Hematopoietic multipotent progenitor cell treated with erythropoietin and hydrocortisone succinate and interleukin-3 and kit ligand, for 8 days (in vitro differentiated cells): ENCODE measurements at regions not wholly inside any gene's neighbourhood (a gene's known extent, or its start where the extent isn't known, plus 50 kb on each side); places are given as distances from the start of the nearest gene placed in this dataset.

ENCODE experiments used
- DNase-seq: peaks from one replicate; pipeline ENCODE4 v3.0.0-alpha.2; 2015

DNA sequence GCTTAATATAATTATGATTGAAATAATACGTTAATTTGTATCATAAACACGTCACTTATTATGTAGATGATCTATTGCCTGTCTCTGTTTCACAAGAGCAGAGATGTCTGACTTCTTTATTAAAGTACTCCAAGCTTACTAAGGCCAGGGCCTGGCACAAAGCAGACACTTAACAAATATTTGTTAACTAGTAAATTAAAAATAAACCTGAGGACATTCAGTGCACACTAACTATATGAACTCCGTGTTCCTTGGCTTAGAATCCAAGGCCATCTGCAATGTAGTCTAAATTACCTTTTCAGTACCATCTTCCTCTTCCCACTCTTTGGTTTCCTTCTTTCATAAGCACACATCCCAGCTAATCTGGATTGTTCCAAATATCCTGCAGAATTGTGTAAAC, 210.8 kb upstream of the SOX9 start:
- no peak for DNase-seq

DNA sequence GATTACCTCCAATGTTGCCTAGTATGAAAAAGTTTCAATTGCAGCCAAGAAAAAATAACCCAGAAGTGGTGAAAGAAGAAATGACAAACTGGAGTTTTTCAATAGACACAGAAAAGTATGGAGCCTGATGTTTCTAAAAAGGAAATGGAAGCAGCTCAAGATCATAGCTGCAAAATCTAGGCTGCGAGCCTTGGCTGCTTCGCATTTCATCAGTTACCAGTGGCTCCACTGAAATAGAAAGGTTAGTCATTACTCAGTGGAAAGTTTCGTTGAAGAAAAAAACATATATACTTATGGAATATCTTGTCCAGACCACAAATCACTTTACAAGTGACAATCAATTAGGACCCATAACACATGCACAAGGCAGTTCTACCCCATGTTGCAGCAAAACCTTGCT, 206.8 kb upstream of the SOX9 start:
- no peak for DNase-seq

DNA sequence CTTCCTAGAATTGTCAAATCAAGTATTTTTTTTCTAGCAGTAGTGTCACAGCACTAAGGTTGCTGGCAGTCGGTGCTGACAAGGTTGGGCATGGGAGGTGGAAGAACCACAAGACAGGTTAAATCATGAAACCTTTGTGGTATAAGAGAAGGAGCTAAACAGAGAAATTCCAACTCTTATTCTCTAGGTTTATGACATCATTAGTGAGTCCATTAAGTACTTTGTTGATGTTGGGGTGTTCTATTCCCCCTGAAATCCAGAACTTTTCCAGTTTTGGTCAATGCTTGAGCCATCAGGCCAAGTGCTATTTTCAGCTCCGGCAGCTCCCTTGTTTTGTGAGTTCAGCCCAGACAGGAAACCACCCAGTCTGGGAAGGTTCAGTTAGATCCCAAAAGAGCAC, 206.0 kb upstream of the SOX9 start:
- no peak for DNase-seq

DNA sequence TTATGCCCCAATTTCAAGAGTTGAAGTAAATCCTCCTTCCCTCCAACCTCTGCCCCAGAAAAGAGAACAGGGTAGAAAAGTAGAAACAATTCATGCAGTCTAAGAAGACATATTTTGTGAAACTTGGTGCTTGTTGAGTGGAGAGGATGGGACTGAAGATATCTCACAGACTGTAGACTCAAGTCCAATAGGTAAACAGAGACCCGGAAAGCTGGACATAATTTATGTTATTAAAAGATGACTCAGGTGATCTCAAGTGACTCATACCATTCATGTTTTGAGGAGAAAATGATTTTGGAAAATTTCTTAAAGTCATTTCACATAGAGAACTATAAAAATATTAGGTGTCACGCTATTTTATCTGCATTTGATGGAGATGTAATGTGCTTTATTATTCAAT, 203.1 kb upstream of the SOX9 start:
- DNase-seq: no peak

DNA sequence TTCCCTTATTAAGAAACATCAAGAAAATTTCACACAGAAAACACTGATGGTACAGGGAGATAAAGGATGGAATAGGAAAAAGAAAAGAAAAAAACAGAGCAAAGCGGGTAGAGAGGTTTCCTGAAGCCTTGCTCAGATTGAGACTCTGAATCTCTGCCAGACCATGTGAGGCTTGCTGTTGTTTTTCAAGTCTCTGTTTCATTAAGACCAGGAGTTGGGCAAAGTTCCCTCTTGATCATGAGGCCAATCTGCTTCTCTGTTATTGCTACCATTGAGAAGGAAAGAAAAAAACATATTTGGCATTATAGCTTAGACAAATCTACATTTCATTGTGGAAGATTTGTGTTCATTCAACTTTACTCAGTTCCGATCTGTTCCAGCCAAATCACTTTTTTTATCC, 201.6 kb upstream of the SOX9 start:
- DNase-seq: no peak

DNA sequence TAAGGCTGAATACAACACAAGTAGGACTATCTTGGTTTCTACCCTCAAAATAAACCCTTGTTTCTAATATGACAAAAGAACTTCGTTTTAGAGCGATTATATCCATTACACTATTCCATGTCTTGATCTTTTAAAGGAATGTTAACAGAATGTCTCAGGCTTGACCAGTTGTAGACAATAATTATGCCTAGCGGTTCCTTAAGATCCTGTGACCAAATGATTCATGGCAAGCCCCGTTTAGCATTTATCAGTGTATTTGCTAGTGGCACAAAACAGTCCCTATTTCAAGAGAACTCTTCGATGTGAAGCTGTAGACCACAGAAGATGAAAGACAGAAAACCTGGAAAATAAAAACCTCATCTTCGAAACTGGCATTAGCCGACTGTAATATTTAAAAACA, 200.9 kb upstream of the SOX9 start:
- no peak for DNase-seq

DNA sequence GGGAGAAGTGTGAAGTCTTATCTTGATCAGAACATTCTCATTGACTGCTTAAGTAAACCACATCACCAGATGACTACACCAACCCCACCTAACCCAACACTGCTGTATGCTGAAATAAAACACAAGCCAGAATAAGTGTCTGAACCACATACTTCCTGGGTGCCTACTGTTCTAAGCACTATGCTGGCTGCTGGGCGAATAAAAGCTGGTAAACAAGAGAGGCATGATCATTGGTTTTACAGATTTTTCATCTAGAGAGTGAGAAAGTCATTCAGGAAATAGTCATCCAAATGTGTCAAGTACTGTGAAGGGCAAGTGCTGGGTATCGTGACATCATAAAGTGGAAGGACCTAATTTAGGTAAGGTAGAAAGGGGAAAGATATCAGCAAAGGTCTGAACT, 199.0 kb upstream of the SOX9 start:
- DNase-seq: no peak

DNA sequence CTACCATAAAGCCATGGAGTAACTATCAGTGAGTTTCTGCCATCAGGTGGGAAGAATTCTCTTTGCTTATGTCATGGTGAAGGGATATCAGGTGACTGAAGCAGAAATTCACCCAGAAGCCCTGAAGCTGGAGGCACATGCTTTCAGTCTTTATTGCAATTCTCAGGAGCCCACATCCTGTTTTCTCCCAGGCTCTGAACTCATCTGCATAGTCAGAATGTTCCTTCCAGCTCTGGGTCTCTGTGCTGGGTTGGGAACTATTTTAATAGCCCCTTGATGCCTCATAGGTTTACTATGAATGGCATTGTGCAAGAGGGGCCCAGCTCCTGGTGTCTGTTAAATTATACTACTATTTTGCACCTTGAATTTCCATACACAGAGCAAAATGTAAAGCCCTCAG, 198.4 kb upstream of the SOX9 start:
- DNase-seq: no peak

DNA sequence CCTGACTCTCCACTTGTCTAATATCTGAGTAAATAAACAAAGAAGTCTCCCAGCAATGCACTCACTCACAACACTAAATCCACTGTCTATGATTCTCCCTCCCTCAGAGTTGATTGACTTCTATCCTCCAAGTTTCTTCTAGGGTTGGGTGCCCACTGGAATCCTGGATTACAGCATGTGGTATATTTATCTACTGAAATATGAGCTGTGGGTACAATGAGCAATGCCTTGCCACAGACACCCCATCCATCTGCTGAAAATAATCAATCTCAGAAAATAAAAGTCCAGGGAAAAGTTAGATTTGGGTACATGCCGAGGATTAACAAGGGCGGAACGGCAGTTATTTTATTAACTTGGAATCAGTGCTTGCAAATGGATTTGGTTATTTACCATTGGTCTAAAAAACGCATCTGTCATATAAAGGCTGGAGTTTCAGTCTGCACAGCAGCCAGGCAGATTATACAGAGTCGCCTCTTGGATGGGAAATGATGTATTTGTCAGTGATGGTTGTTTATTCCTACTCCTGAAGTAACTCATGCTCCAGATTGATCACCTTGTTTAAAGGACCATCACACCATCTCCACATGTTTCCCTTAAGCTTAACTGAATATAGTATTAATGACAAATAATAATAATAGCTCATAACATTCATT, 193.9 kb upstream of the SOX9 start:
- no peak for DNase-seq

DNA sequence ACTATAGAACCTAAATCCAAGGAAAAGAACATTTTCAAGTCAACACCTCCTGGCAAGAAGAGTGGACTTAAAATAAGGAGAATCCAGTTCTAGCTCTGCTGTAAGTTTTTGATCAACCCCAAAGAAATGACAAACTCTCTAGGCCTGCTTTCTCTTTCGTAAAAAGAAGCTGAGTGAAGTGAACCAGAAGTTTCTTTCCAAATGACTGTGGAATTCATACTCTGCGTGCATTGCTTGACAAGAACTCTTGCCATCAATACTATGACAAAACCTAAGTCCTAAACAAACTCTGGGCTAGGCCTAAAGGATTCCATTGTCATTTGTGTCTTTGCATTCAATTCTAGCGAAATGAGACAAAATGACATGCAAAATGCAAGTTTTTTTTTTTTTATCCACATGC, 187.5 kb upstream of the SOX9 start:
- DNase-seq: no peak

DNA sequence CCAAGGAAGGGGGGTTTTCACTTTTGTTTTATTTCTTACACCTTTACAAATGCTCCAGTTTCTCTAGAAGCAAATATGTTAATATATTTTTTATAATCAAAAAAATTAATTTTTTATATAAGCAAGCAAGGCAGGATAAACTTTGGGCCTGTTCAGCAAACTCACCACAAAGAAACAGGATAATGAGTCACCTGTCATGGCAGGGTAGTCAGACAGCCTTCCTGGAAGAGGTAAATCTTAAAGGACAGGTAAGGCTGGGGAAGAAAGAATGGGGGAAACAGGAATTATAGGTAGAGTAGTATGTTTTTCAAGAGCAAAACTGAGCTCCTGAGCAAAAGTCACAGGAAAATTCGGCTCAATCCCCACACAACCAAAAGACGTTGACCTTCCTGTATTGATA, 186.3 kb upstream of the SOX9 start:
- DNase-seq: no peak

DNA sequence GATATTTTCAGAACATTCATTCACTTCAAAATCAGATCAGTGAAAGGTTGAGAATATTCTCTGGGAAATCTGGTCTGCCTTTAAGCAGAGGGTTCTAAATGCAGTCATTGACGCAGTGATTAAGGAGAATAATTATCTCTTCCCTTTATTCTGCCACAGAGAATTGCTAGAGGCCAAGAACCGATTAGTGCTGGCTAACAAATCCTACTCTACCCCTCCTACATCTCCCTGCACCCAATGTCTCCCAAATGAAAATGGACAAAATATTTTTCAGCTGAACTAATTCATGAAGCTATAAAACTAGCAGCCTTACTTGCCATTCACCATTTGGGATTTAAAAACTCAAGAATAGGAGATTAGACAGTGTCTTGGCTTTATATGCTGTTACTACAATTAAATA, 185.5 kb upstream of the SOX9 start:
- no peak for DNase-seq

DNA sequence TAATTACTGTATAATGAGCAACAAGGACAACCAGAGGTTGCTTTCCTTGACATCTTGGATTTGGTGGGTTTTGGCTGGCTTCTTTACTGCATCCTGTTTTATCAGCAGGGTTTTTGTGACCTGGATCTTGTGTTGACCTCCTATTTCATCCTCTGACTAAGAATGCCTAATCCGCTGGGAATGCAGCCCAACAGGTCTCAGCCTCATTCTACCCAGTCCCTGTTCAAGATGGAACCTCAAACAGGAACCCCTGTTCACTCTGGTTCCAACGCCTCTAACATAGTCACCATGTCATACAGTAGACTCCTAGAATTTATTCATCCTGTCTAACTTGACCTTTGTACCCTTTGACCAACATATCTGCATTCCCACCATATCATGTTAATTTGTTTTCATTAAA, 183.8 kb upstream of the SOX9 start:
- DNase-seq: no peak

DNA sequence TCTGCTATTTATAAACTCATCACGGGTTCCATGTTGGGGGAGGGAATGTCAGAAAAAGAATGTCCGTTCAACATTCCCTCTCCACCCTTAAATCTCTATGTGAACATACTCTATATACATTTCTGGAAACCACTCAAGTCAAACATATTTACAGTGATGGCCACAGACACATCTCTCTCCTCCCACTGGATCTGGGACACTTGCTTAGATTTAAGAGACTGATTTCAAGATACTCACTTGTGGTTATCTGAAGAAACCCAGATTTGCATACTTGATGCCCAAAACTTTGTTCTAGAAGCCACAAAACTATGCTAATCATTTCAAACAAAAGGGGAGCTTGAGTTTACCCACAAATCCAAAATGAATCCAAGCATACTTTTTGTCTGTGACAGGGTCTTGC, 182.9 kb upstream of the SOX9 start:
- DNase-seq: no peak

DNA sequence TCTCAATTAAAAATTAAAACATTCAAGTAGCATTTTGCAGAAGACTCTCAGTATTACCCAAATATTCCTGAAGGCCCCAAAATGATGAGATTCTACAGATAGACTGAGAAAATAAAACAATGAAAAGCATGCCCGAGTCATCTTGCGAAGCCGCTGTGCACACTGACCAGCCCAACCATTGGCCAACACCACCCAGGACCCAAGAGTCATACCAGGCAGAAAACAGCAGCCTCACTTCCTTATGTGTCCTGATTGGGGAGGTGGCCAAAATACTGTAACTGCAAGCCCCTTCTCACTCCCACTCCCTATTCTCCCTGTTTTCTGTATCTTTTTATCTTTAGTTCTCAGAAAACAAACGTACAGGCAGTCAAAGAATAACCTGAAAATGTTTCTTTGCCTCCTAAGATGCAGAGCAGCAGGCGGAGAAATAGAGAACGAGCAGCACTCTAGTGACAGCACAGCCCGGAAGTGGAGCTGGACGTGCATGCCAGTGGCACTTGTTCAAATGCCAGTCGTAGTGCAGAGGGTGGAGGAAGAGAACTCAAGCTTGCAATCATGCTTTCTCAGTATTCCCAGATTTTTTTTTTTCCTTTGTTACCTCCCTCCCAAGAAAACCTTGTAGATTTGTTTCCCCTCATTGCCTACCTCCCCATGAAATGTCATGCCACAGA, 182.3 kb upstream of the SOX9 start:
- DNase-seq: no peak

DNA sequence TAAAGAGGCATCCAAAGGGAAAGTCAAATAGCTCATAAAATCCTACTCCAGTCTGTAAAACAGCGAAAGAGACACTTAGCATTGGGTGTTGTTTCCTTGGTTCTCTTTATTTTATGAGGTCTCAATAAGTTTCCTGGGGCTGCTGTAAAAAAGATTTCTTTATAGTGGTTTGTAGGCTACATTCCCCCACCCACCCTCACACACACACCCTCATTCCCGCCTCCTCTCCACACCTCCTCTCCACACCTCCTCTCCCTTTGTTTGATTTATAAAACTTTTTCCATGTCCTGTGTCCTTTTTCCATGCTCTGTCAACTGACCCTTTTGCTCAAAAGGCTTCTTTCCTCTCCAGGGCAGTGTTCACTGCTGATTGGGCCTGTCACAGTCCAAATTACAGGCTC, 178.9 kb upstream of the SOX9 start:
- DNase-seq: no peak

DNA sequence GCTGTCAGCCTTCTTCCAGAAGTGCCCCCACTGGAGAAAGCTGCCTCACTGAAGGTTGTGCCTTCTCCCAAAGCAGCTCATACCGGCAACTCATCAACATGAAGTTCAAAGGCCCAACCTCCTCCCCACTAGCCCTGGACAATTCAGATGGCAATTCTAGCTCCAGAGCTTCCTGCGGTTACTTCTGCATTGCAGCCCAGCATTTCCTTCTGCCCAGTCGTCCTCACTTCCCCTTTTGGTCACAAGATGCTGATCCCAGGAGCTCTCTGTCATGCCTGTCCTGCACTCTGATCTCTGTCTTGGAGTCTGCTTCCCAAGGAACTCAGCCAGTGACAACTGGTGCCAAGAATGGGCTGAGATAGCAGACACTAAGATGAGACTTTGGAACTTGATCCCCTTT, 178.2 kb upstream of the SOX9 start:
- no peak for DNase-seq

DNA sequence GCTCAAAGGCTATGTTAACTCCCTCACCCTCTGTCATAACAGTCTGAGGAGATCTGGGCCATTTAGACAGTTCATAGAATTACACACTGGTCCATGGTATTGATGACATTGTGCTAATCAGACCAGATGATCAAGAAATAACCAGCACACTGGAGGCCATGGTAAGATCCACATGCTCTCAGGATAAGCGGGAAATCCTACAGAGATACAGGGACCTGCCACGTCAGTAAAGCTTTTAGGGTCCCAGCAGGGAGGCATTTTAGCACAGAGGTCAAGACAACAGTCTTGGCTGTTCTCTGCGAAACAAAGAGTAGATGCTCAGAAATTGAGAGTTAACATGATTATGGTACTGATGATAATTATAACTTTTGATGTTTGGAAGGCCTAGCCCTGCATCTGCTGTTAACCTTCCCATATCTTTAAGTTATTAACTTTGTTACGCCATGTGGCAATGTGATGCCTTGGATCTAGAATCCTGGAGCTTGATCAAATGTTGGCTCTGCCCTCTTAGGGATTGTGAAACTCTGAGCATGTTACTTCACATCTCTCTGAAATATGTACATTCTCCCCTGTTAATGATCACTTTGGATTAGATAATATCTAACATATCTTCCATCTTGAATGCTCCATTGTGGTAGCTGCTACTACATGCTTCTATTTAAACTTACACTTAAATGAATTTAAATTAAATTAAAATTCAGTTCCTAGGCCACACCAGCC, 172.0 kb upstream of the SOX9 start:
- no peak for DNase-seq

DNA sequence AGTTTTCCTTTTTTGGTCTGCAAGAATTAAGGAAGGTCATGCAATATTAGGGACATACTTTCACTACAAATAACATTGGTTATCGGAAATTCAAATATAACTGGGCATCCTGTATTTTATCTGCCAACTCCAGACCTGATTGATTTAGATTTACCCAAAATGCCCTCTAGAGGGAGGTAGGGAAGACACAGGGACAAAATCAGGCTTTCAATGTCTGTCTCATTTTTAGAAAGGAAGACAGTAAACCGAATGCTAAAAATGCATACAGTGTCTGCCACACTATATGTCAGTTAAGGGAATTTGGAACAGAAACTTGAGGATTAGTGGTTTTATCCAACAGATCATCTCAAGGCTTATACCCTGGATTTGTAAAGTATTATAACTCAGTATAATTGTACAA, 161.7 kb upstream of the SOX9 start:
- DNase-seq: no peak

DNA sequence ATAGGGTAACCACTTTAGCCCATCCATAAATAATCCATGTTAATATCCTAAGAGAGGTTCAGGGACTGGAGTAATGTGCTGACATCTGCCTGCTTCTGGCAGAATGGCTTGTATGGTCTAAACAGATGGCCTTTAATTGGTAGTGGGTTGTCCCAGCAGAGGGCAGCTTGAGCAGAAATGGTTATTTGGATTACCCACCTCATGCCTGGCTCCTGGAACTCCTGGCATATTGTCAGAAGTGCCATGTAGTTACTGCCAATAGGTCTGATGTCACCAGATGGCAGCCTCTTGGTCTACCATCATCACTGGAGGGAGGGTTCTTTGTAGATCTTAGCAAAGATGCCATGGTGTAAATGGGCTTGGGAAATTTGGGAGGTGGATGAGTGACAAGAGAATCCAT, 157.5 kb upstream of the SOX9 start:
- no peak for DNase-seq

DNA sequence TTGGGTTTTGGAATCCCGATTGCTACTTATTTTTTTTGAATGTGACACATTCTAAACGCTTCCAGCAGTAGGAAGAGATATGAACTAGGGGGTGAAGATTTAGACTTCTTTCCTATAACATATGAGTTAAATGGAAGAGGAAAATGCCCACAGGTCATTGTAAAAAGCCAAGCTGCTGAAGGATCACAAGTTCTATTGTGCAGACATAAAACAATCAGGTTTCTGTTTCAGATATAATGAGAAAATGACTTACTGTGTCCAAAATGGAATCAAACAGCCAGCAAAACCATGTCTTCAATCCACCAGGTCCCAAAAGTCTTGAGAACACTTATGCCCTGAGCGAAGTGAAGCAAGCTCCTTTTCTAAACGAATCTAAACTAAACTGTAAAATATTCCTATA, 157.0 kb upstream of the SOX9 start:
- no peak for DNase-seq

DNA sequence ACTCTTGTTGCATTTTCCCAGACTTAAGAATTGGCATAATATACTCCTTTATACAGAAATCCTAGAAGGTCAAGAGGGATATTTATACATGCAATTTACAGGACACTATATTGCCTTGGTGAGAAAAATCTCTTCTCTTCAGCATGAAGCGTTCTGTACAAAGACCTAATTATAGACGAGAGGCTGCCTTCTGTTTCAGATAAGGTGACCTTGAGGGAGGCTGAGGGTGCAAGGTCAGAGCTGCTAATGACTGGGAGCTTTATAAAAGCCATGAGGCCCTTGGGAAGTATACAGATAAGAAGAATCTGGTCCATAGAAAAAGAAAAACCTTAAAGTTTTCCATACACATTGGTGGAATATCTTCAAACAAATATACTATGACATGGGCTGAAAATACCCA, 156.3 kb upstream of the SOX9 start:
- DNase-seq: no peak

DNA sequence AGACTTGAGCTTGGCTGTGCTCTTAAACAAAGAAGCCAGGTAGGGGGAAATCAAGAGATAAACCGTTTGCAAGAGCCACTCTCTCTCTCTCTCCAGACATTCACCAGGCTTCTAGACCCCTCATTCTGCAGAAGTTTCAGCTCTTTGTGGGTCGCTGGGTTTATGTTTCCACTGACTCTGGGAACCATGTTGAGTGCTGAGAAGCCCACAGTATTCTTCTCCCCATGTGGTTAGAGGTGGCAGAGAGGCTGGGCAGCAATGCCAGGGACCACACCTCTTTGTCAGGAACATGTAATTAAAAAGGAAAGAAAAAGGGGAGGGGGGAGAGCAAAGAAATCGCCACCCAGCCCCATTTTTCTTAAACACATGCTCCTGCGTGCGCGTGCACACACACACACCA, 154.8 kb upstream of the SOX9 start:
- no peak for DNase-seq

DNA sequence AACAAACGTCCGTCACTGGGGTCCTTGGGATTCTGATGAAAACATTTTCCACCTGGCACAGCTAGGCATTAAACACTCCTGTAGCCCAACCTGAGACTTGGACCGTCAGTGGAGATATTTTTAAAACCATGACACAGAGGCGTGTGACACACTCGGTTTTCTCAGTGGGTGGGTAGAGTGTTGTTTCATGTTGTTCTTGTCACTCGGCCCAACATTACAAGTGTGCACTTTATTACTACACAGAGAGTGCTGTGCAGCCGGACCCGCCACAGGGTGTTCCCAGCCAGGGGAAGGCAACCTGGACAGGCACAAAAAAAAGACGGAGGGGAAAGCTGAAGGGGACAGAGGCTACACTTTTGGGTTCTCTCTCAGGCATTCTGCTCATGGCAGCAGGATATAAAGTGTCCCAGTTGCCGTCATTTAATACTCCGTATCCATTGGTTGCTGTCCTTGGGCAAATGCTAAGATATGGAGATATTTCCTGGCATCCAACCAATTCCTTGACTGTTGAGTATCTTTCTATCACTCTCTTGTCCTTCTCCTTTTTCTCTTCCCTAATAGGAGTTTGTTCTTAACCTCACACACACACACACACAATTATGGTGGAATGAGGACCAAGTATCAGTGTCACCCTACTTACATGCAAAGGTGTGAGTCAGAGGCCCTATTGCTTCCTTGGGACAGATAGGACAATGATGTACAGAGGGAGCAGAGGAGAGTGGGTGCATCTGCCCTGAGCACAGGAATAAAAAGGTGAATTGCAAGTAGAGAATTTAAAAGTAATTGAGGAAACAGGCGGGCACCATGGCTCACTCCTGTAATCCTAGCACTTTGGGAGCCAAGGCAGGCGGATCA, 154.1 kb upstream of the SOX9 start:
- DNase-seq: no peak
